NOMO-1 (cell line): ENCODE measurements at regions not wholly inside any gene's neighbourhood (a gene's known extent, or its start where the extent isn't known, plus 50 kb on each side); places are given as distances from the start of the nearest gene placed in this dataset.

ENCODE experiments used
- DNase-seq, 2 experiments: peaks; one replicate each; lab custom pipeline; 2025; ENCODE audit not compliant: unreplicated experiment in 2 of 2; lab: John Stamatoyannopoulos, UW

- no peak for DNase-seq
Observed at GRCh38 chr10:94043431-94043990, 49.8 kb downstream of the PLCE1 start.

DNA sequence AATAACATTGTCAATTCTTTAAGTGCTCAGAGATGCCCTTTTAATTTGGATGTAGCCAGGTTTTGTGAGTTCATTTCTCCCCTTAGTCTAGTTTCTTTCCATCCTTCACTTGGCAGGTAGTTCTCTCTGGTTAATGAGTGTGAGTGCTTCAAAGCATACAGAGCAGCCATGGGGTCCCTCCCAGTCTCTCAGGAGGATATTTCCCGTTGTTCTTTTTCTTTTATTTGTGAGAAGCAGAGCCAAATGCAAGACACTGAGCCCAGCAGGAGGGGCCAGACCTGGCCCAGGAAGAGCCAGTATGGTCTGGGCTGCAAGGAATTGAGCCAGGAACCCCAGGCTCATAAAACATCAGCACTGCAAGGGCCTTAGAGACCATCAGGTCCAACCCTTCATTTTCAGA is 52.4 kb downstream of the PLCE1 start:
- no peak for DNase-seq

DNA sequence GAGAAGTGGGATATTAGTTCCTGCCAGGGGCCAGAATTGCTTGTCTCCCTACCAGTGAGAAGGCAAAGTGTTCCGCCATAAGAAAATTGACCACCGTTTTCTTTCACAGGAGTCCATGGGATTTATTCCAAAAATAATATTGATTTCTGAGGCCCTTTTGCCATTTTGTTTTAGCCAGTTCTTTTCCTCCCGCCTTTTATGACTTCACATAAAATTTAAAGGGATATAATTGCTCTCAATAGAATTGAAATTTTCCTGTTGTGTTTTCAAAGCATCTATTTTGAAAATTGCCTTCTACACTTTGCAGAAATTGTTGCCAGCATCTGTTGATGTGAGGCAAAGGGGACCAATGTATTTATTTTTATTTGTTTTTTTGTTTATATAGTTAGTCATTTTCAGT is 53.6 kb downstream of the PLCE1 start:
- no peak for DNase-seq

GRCh38 chr10:94049911-94050310 is 56.2 kb downstream of the PLCE1 start:
- DNase-seq = no peak

DNA sequence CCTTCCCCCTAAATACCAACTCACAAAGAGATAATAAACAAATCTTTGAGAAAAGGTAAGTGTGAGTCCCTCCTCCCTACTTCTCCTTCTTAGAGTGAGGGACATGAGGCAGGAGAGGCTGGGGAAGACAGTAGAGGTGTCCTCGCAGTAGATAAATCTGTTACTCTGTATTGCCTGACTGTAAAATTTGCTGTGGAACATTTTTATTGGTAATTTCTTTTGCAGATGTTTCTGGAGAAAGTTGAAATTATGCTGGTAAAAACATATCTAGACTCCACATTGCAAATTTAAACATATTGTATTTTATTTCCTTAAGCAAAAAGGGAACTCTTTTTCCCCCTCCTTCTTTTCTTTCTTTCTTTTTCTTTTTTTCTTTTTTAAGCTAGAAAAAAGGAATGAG is 58.5 kb downstream of the PLCE1 start:
- DNase-seq = no peak

DNA sequence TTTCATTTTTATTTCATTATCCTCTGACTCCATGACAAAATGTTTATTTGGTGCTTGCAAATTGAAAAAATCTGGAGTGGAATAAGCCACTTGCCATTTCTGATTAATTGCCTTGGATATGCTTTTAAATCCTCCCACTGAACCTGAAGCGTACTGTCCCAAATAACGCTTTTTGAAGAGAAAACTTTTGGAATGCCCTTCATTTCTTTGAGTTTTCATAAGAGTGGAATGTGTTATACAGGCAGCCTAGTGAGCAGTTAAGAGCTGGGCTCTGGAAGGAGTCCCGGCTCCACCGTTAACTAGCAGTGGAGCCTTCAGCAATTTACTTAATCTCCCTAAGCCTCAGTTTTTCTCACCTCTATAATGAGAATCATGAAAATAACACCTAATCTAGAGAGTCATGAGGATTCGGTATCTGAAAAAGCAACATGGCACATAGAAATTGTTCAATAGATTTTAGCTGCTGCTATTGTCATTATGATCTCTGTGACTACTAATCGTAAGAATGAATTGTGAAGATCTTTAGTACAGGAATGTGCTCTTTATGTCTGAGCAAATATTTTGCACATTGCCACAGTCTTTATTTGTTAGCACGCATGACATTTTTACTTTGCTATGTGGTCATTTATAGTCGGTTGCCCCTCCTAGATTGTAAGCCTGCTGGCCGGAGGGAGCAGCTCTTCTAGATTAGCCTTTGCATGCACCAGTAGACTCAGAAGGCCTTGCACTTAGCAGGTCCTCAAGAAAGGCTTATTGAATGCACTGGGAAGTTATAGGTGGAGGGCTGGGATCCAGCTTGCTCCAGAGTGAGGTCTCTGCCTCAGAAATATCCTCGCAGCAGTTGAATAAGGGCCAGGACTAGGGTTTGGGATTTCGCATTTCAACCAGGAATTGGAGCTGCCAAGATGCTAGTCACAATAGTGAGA is 59.4 kb downstream of the PLCE1 start:
- DNase-seq = no peak

DNA sequence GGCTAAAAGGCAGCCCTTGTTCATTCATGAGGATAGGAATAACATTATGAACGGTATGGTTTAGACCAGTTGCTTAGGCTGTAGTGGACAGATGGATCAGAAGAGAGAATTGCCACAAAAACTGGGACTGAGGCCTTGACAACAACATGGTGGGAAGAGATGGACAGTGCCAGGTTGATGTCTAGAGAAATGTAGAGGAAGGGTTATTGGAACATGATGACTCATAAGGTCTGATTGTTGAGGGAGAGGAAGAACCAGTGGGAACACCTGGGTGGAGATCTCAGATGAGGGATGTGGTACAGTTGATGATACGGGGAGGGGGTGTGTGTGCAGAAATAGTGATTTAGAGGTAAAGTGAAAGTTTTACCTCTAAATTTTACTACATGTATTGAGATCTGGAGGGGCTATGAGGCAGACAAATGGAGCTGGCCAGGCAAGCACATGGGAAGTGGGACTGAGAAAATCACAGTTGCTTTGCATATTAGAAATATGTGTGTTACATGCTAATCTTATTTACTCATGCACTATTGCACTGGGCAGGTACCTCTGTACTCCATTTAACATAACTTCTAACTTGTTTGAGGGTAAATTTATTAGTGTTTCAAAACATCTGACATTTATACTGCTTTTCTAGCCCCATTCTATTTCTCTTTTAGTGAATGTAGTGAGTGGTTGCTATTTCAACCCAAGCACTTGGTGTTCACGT is 65.6 kb downstream of the PLCE1 start:
- no peak for DNase-seq

DNA sequence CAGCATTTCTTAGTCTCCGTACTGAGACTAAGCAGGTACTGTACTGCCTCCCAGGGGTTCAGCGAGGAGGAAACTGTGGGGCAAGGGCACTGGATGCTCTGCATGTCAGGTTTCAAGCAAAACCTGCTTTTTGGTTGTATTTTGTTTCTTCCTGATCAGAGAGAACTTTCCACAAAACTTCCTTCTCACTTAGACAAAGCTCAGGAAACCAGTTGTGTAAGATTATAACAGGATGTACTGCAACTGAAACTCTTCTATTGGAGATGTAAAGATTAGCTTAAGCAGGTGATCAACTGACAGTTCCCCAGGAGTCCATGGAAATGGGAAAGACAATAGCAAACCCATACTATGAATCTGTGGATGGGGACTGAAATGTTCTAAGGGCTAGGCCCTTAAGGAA is 67.3 kb downstream of the PLCE1 start:
- no peak for DNase-seq

DNA sequence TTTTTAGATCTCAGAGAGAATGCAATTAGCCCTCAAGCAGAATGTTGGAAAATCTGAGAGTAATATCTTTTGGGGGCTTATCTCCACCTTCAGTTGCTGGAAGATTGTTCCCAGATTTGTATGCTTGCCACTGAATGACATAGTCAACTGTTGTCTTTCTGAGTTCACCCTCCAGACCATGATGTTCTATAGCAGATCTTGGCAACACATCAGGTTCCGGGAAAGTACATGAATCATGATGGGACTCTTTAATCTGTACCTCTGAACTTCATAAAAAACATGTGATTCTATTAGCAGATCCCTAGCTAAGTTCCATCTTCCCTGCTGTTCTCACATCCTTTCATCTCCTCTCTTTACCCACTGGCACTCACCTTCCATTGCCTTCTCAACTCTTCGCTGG is 68.9 kb downstream of the PLCE1 start:
- DNase-seq = no peak

GRCh38 chr10:94065362-94065761 is 71.6 kb downstream of the PLCE1 start:
- no peak for DNase-seq

- no peak for DNase-seq
Observed at GRCh38 chr10:94065787-94066186, 72.1 kb downstream of the PLCE1 start.

- no peak for DNase-seq
Observed at GRCh38 chr10:94066411-94066810, 72.7 kb downstream of the PLCE1 start.

DNA sequence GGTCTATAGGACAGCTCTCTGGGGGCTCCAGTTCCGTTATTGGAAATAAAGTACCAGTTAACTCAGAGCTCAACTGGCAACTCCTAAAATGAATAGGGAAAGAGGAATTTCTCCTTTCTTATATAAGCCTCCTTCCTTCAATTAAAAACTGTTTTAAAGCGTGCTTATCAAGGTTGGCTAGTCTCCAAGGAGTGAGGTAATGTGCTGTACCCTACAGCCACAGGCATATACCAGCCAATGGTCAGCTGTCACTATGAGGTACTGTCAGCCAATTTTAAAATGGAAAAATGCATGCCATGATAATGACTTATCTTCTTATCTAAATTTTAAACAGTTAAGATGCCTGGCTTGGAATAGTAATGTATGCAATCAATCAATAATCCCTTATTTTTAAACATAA is 76.2 kb downstream of the PLCE1 start:
- no peak for DNase-seq

DNA sequence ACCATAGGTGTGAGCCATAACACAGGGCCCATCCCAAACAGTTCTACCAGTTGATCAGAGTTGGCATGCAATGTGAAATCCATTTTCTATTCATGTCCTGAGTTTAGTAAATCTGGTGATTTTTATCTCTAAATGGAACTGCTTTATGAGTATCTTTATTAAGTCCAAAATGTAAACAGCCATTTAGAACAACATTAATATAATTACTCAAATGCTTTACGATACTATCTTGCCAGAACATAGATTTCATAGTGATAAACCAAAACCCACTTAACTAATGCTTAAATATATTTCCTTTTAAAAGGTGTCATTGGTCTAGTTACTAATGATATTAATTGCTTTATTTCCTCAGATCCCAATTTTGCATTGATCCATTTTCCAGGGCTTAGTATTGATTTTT is 80.7 kb downstream of the PLCE1 start:
- no peak for DNase-seq

DNA sequence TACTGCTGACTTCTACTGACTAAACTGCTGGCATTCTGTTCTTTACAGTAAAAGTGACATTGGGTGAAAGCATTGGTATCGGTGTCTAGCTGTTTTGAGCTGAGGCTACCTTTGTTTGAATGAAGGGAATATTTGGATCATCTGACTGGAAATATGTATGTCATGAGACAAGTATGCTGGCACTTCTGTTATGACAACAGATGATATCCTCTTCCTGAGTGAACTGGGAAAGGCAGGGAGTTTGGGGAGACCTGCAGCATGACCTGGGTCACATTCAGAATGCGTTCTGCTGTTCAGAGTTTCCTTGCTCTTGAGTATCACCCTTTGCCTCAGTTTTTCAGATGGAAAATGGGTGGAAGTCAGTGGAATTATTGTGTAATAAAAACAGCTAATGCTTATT is 81.8 kb downstream of the PLCE1 start:
- DNase-seq = no peak

DNA sequence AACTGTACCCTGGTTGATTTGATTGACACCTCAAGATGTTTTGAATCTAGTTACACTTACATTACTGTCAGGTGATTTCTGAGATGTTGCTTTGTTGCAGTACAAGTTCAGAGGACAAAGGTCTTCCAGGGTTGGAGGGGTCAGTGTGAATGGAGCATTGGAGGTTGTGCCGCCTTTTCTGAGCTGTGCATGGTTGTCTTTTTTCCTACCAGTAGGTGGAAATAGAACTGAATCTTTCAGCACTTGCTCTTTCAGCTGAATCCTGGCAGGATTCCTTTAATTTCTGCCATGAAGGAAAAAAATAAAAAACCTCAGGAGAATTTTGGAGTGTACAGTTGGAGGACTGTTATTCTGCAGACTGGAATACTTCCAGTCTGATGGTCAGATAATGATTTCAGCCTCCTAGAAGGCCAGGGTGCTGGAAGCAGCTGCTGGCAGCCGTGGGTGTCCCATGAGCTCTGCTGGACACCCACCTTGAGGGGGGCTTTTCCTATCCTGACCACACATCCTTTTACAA is 82.7 kb downstream of the PLCE1 start:
- no peak for DNase-seq

DNA sequence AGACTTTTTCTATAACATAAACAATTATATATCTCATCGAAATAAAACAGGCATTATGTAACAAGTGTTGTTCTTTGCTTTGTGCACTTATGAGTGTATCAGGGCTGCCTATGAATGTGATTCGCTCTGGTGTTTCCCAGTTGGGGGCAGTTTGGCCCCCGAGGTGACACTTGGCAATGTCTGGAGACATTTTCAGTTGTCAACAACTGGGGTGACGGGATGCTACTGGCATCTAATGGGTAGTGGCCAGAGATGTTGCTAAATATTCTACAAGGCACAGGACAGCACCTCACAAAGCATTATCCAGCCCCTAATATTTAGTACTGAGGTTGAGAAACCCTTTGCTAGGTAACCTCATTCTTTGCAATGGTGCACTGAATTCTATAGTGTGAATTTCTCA is 83.3 kb downstream of the PLCE1 start:
- no peak for DNase-seq

DNA sequence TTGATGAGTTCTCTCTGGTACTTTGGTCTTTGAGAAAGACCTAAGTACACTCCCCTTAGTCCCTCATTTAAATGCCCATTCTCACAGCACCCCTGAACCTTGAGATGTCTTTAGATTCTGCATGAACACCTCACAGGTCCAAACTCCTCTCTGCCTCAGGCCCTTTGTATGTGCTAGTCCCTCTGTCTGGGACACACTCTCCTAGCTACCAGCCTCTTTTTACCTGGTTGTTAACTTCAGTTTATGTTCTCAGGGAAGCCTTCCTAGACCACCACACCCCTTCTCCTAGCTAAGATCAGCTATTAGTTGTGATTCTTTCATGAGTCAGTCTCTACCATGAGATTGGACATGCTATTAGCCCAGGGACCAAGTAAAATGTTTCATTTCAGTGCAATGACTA is 86.4 kb downstream of the PLCE1 start:
- DNase-seq = no peak

- DNase-seq = no peak
Observed at GRCh38 chr10:94083662-94084265, 90.0 kb downstream of the PLCE1 start.

GRCh38 chr10:94084344-94084743 is 90.6 kb downstream of the PLCE1 start:
- DNase-seq = no peak

- no peak for DNase-seq
Observed at GRCh38 chr10:94085288-94085687, 91.6 kb downstream of the PLCE1 start.
